OCI-LY1 (cell line): ENCODE measurements at regions not wholly inside any gene's neighbourhood (a gene's known extent, or its start where the extent isn't known, plus 50 kb on each side); places are given as distances from the start of the nearest gene placed in this dataset.

Experiments
- EZH2 ChIP-seq: fragments of 200-600 bp; sonication (generic), shearing (Covaris generic); IDR thresholded peaks from 2 replicates; pipeline ENCODE4 v1.8.0; 2017; ENCODE audit warnings: borderline replicate concordance, mixed run types, mild to moderate bottlenecking, antibody characterized with exemption, low read length, moderate library complexity, mixed read lengths
- TF ChIP-seq, protein P1 (sequence below): fragments of 200-600 bp; sonication (generic), shearing (Covaris generic); IDR thresholded peaks from 2 replicates; pipeline ENCODE4 v1.5.1; 2017; ENCODE audit warnings: mild to moderate bottlenecking, antibody characterized with exemption, low read length, moderate library complexity, mixed read lengths

DNA sequence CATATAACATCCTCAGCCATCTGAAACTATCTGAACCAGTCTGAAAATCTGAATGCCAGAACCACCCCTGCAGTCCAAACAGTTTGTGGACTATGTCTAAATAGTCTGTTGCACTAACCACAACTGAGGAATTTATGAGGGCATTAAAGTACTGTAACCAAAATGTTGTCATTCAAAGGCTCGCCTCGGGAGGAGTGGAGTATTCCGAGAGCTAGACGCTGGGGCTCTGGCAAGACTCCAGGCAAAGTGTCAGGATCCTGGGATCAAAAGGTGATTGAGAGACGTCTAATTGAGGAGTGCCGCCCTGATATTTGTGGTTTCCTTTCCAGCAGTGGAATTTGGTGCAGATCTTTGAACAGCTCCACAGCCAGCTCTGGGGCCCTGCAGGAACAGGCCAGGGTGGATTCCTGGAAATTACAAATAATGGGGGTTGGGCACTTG lies 142.9 kb upstream of the MYOCD start:
- TF ChIP-seq, protein P1, sequence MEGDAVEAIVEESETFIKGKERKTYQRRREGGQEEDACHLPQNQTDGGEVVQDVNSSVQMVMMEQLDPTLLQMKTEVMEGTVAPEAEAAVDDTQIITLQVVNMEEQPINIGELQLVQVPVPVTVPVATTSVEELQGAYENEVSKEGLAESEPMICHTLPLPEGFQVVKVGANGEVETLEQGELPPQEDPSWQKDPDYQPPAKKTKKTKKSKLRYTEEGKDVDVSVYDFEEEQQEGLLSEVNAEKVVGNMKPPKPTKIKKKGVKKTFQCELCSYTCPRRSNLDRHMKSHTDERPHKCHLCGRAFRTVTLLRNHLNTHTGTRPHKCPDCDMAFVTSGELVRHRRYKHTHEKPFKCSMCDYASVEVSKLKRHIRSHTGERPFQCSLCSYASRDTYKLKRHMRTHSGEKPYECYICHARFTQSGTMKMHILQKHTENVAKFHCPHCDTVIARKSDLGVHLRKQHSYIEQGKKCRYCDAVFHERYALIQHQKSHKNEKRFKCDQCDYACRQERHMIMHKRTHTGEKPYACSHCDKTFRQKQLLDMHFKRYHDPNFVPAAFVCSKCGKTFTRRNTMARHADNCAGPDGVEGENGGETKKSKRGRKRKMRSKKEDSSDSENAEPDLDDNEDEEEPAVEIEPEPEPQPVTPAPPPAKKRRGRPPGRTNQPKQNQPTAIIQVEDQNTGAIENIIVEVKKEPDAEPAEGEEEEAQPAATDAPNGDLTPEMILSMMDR, result no peak
- TF ChIP-seq EZH2, result no peak
